HG02852 (cell line): ENCODE measurements at regions not wholly inside any gene's neighbourhood (a gene's known extent, or its start where the extent isn't known, plus 50 kb on each side); places are given as distances from the start of the nearest gene placed in this dataset.

Experiments used
- ATAC-seq: cut with Tn5 transposase; IDR thresholded peaks from one replicate; pipeline ENCODE4 v1.9.1; 2021; ENCODE audit warnings: mild to moderate bottlenecking, moderate library complexity; ENCODE audit not compliant: unreplicated experiment

DNA sequence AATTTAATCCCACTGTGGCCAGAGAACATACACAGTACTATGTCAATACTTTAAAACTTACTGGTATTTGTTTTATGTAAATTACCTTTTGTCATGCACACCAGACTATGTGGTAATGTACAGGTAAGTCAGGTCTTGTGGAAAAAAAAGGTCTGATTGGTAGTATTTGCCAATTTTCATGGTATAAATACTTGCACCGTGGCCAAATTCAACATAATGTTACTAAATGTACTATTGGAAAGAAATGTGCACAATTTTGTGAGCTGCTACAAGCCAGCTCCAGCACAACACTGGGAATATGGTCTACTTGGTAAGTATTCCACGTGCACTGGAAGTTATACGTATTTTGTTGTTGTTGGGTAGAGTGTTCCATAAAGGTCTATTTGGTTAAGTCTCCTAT is 392.5 kb downstream of the RPS24 start:
- ATAC-seq = no peak

- ATAC-seq = no peak
Measured at GRCh38 chr10:78427497-78428031, 393.9 kb downstream of the RPS24 start.

DNA sequence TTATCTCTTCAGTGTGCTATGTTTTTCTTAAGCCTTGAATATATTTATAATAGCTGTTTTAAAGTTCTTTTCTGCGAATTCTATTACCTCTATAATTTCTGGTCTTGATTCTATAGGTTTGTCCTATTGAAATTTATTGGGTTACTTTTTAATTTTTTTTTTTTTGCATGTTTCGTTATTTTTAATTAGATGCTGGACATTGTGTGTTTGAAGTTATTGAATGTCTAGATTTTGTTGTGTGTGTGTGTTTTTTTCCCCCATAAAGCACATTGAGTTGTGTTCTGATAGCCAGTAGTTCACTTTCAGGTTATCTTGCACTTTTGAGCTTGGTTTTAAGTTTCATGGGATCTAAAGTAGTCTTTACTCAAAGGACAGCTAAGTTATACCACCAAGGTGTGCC is 394.9 kb downstream of the RPS24 start:
- ATAC-seq = no peak

DNA sequence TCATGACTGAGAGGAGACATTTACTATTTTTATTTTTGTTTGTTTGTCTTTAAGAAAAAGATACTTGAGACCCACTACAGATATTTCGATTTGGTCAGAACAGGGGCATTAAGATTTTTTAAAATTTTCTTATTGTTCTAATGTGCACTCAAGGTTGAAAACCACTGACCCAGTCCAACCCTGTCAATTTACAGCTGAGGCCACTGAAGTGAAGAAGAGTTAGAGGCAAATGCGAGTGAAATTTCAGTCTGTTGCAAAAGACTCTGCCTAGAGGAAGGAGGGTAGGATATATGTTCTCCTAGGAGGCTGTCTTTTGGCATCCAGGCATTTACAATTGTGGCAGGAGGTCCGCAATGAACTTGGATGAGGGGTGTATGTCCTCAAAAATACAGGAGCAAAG is 396.3 kb downstream of the RPS24 start:
- no peak for ATAC-seq

GRCh38 chr10:78432583-78432982 is 398.9 kb downstream of the RPS24 start:
- ATAC-seq = no peak

- no peak for ATAC-seq
Measured at GRCh38 chr10:78433076-78433595, 399.5 kb downstream of the RPS24 start.

- no peak for ATAC-seq
Measured at GRCh38 chr10:78433766-78434535, 400.3 kb downstream of the RPS24 start.

DNA sequence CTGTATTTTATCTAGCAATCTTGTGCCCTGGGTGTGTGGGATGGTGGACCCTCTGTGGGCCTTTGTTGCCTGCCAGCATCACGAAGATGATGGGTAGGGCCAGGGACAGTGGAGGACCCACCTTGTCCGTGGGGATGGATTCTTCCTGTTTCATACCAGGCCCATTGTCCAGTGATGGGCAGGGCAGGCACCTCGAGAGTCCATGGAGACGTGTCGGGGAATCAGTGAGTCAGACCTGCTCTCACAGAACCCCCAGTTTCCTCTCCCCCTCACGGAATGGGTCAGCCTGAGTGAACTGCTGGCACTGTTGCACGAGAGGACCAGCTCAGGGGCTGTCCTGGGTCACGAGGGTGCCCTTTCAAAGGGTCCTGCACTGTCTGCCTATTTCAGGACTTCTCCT is 401.2 kb downstream of the RPS24 start:
- ATAC-seq = no peak

- ATAC-seq = no peak
Measured at GRCh38 chr10:78435484-78436221, 402.0 kb downstream of the RPS24 start.

GRCh38 chr10:78436222-78436573 is 402.5 kb downstream of the RPS24 start:
- ATAC-seq = no peak

DNA sequence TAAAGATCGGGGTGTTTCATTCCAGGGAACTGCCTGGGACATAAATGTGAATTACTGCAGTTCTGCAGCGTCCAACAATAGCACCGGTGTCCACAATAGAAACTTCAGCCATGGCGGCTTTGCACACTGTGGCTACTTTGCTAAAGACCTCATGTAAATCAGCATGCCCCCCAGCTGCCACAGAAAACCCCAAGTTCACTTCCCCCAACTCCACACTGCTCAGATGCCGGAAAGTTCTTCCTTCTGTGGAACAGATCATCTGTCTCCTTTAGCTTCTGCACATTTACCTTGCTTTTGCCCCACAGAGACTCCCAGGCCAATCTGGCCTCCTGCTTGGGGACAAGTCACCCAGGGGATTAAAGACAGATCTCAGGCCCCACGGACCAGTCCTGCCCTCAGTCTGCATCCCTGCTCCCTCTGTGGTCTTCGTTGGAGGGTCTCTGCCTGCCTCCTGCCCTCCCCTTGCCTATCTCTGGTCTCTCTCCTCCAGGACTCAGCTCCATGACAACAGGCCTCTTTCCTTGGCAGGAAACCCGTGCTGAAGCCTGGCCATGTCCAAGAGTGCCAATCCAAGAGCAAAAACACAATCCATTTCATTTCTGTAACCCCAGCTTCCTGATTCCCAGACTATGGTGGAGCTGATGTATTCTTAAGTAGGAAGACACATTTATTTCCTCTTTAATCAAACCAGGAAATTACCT is 403.2 kb downstream of the RPS24 start:
- ATAC-seq = no peak

GRCh38 chr10:78437407-78437768 is 403.7 kb downstream of the RPS24 start:
- no peak for ATAC-seq

DNA sequence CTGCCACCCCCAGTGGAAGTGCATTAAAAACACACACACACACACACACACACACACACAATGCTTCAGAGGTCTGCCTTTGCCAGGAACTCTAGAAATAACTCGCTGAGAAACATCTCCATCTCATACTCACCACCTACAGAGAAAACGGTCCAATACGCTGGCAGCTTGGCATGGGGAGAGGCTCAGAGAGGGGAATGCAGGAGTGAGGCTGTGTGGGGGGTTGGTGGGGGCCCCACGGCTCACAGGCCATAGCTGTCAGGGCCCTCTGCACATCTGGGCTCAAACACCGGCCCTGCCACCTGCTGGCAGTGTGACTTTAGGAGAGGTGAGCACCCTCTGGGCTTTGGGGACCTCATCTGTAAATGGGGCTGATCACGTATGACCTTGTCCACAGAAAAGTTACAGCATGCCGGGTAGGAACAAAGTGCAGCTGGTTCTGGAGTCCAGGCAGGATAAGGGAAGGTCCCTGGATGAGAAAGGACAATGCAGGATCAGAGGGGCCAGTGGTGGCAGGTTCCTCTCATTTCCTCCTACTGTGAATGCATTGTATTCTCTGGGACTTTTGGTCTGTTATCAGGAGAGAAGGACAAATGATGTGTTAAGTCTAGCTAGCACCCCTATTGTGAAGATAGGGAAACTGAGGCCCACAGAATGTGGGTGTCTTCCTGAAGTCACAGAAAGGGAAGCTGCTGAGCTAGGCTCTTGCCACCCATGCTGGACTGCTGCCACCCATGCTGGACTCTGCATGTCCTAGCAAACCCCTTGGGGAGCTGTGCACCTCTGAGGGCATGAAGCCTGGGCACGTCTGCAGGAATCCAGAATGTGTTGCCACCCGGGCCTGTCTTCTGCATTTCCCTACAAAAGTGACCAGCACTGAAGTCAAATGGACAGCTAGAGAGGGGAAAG is 404.6 kb downstream of the RPS24 start:
- ATAC-seq = no peak

DNA sequence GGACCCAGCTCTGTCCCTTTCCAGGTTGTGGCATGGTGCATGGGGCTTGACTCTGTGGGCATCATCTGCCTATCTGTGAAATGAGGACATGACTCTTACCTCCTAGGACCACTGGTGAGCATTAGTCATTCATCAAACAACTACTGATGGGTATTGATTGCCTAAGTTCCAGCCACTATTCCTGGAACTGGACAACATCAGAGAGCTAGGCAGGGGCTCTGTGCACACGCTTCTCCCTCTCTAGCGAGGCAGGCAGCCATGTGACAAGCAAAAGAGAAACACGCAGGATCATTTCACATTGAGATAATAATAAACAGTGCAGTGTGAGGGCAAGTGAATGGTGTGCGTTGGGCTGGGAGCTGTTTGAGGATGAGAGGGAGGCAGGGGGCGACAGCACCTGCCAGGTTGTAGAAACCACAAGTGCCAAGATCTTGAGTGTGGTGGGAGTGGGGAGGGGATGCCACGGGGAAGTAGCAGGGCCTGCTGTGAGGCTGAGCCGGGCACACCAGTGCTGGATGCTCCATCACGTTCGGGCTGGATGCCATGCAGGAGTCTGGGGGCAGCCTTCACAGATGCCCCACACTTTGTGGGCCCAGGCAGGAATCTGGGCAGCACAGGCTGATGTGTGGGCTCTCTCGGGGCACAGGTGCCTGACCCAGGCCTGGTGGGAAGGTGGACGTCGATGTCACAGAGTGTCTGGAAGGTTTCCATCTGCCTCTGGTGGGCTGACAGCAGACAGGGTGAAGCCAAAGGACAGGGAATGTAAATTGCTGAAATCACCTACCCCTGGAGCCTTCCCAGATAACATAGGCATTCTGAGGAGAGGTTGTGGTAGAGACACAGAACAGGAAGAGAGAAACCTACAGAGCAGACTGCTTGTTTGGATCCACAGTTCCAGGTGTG is 405.5 kb downstream of the RPS24 start:
- no peak for ATAC-seq

DNA sequence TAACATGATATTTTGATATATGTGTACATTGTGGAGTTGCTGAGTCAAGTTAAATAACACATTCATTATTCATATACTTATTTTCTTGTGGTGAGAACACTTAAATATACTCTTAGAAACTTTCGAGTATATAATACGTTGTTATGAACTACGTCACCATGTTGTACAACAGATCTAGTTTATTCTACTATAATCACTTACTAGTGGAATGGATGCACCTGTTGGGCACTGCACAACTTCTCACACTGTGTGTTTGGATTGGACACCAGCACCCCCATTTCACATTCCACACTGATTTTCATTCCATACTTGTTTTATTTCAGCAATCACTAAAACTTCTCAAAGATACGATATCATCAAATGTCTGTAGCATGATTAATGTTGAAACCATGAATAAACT is 407.3 kb downstream of the RPS24 start:
- ATAC-seq = no peak

DNA sequence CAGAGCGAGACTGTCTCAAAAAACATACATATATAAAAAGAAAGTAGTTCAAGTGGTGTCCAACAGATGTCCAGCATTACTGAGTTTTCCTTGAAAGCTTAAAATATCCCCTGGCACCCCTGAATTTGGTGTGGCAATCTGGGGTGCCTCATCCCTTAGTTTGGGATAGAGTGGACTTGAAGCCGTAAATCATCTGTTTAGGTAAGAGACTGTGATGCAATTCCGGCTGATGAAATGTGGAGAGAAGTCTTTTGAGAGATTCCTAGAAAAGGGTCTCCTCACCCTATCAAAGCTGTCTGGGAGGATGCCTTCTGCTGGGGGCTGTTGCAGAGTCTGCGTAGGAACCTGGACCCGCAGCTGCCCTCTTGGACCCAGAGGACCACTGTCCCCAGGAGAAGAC is 408.0 kb downstream of the RPS24 start:
- ATAC-seq = no peak

DNA sequence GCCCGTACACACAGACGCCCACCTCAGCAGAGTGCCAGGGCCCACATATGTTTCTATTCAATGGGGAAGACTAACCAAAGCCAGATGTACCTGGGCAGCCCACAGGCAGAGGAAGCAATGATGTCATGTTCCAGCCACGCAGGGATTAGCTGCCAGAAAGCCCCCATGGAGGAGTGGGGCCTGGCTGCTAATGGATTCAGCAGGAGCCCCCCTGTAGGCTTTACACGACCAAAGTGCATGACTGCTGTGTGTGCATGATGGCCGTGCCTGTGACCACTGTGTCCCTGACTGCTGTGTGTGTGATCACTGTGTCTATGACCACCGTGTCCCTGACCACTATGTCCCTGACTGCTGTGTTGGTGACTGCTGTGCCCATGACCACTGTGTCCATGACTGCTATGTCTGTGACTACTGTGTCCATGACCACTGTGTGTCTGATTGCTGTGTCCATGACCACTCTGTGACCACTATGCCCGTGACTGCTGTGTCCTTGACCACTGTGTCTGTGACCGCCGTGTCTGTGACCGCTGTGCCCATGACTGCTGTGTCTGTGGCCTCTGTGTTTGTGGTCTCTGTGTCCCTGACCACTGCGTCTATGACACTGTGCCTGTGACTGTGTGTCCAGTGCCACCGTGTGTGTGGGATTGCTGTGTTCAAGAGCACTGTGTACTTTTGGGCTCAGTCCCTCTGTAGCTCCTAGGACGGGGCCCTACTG is 409.3 kb downstream of the RPS24 start:
- no peak for ATAC-seq

DNA sequence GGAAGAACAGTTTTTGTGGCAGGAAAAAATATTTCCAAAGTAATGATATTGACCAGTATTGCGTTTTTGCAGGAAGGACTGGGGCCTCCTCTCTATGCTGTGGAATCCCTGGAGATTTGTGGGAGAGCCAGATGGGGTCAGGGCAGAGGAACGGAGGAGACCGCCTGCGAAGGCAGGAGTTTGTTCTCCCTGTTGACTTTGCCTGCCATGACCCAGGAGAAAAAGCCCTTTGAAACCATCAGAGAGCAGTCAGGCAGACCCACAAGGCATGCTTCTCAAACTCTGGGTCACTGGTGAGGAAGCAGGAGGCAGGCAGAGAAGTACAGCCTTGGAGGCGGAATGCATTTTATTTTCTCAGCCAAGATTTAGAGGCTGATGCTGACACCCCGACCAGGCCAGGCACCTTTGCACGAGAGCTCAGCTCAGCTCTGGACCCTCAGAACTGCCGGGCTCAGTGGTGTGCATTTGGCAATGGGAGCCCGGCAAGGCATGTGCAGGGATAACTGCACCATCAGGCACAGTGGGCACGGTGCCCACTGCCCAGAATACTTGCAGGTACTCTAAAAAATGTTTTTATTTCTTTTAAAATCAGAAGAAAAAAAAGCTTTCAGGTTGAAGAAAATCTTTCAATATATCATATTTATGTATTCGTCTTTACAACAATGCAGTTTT is 410.4 kb downstream of the RPS24 start:
- no peak for ATAC-seq
